GM23338 (cell line): ENCODE measurements at regions not wholly inside any gene's neighbourhood (a gene's known extent, or its start where the extent isn't known, plus 50 kb on each side); places are given as distances from the start of the nearest gene placed in this dataset.

Experiments used
- ATAC-seq: fragments of 200-7000 bp; cut with Tn5 transposase; 3 replicates; pipeline ENCODE4 v1.9.1; 2020
- DNase-seq: peaks from one replicate; pipeline ENCODE4 v3.0.0-alpha.2; 2015; ENCODE audit warnings: low spot score
- H2AFZ ChIP-seq: fragments of 200-600 bp; sonication (generic); 2 replicates; pipeline ENCODE4 v1.8.0; 2016; ENCODE audit warnings: antibody characterized with exemption, mild to moderate bottlenecking, moderate library complexity
- H3F3A ChIP-seq: fragments of 200-600 bp; sonication (generic); replicated peaks from 2 replicates; pipeline ENCODE4 v1.8.0; 2017; ENCODE audit warnings: antibody characterized with exemption, mixed run types, low read depth
- H3K27ac ChIP-seq: fragments of 200-600 bp; sonication (generic); 2 replicates; pipeline ENCODE4 v1.6.1; 2016; ENCODE audit warnings: low read depth
- H3K27me3 ChIP-seq: fragments of 200-600 bp; sonication (generic); 2 replicates; pipeline ENCODE4 v1.8.0; 2016; ENCODE audit warnings: mild to moderate bottlenecking, mixed run types, moderate library complexity; ENCODE audit not compliant: insufficient read depth
- H3K36me3 ChIP-seq: fragments of 200-600 bp; sonication (generic); 2 replicates; pipeline ENCODE4 v1.8.0; 2016; ENCODE audit warnings: mild to moderate bottlenecking; ENCODE audit not compliant: insufficient read depth
- H3K4me1 ChIP-seq: fragments of 200-600 bp; sonication (generic); 2 replicates; pipeline ENCODE4 v1.8.0; 2016; ENCODE audit warnings: mild to moderate bottlenecking, moderate library complexity; ENCODE audit not compliant: insufficient read depth
- H3K4me2 ChIP-seq: fragments of 200-600 bp; sonication (generic); 2 replicates; pipeline ENCODE4 v1.7.1; 2017; ENCODE audit warnings: mixed run types
- H3K4me3 ChIP-seq: fragments of 200-600 bp; sonication (generic); 2 replicates; pipeline ENCODE4 v1.6.1; 2016; ENCODE audit warnings: mixed run types
- H3K79me2 ChIP-seq: fragments of 200-600 bp; sonication (generic); replicated peaks from 2 replicates; pipeline ENCODE4 v1.8.0; 2017; ENCODE audit warnings: mild to moderate bottlenecking; ENCODE audit not compliant: insufficient read depth
- H3K9me2 ChIP-seq: fragments of 200-600 bp; sonication (generic); 2 replicates; pipeline ENCODE4 v1.8.0; 2017; ENCODE audit not compliant: insufficient read depth
- H4K20me1 ChIP-seq: fragments of 200-600 bp; sonication (generic); replicated peaks from 2 replicates; pipeline ENCODE4 v1.8.0; 2017; ENCODE audit warnings: mild to moderate bottlenecking; ENCODE audit not compliant: insufficient read depth
- H3K27ac Mint-ChIP-seq: 2 replicates; pipeline ENCODE4 v1.8.0; 2020; ENCODE audit warnings: inconsistent platforms, mild to moderate bottlenecking, moderate library complexity, mixed read lengths
- H3K27me3 Mint-ChIP-seq: 3 replicates; pipeline ENCODE4 v1.8.0; 2022; ENCODE audit warnings: low read depth, mild to moderate bottlenecking, moderate library complexity, mixed read lengths, inconsistent platforms; ENCODE audit not compliant: insufficient read depth, poor library complexity
- H3K36me3 Mint-ChIP-seq: 3 replicates; pipeline ENCODE4 v1.8.0; 2021; ENCODE audit warnings: low read depth, mild to moderate bottlenecking, inconsistent platforms, moderate library complexity, mixed read lengths
- H3K4me1 Mint-ChIP-seq: 3 replicates; pipeline ENCODE4 v1.8.0; 2020; ENCODE audit warnings: mild to moderate bottlenecking, inconsistent platforms, mixed read lengths
- H3K4me3 Mint-ChIP-seq: 3 replicates; pipeline ENCODE4 v1.8.0; 2021; ENCODE audit warnings: moderate library complexity, mild to moderate bottlenecking, inconsistent platforms, mixed read lengths
- H3K9me3 Mint-ChIP-seq: 3 replicates; pipeline ENCODE4 v1.8.0; 2020; ENCODE audit warnings: moderate library complexity, mild to moderate bottlenecking, inconsistent platforms, mixed read lengths
- CREB1 ChIP-seq: fragments of 250-450 bp; sonication (Bioruptor Pico); IDR thresholded peaks from 2 replicates; pipeline ENCODE4 v1.5.0; 2020; ENCODE audit warnings: low read depth, mild to moderate bottlenecking, moderate library complexity
- EZH2 ChIP-seq: fragments of 200-600 bp; sonication (generic); IDR thresholded peaks from one replicate; pipeline ENCODE4 v1.8.0; 2017; ENCODE audit warnings: antibody characterized with exemption, mild to moderate bottlenecking, low read depth; ENCODE audit not compliant: unreplicated experiment
- EZH2phosphoT487 ChIP-seq: fragments of 200-600 bp; sonication (generic); IDR thresholded peaks from one replicate; pipeline ENCODE4 v1.8.1; 2018; ENCODE audit warnings: antibody characterized with exemption; ENCODE audit not compliant: unreplicated experiment
- JUNB ChIP-seq: IDR thresholded peaks from one replicate; pipeline ENCODE4 v1.6.1; 2016; ENCODE audit warnings: antibody characterized with exemption; ENCODE audit not compliant: unreplicated experiment
- NANOG ChIP-seq: IDR thresholded peaks from 2 replicates; pipeline ENCODE4 v1.6.1; 2016; ENCODE audit warnings: antibody characterized with exemption, borderline replicate concordance
- POLR2AphosphoS5 ChIP-seq: IDR thresholded peaks from 2 replicates; pipeline ENCODE4 v1.6.1; 2016; ENCODE audit warnings: antibody characterized with exemption, low read depth
- STAT1 ChIP-seq: IDR thresholded peaks from one replicate; pipeline ENCODE4 v1.6.1; 2016; ENCODE audit warnings: antibody characterized with exemption; ENCODE audit not compliant: unreplicated experiment
- ZNF114 ChIP-seq: fragments of 250-450 bp; sonication (Bioruptor Pico); IDR thresholded peaks from 2 replicates; pipeline ENCODE4 v1.5.0; 2020; ENCODE audit warnings: mild to moderate bottlenecking, moderate library complexity
- ZNF331 ChIP-seq: fragments of 250-450 bp; sonication (Bioruptor Pico); IDR thresholded peaks from 2 replicates; pipeline ENCODE4 v1.5.0; 2020; ENCODE audit warnings: low read depth, mild to moderate bottlenecking, moderate library complexity
- ZNF462 ChIP-seq: fragments of 250-450 bp; sonication (Bioruptor Pico); IDR thresholded peaks from 2 replicates; pipeline ENCODE4 v1.5.0; 2020; ENCODE audit warnings: mild to moderate bottlenecking, moderate library complexity
- TF ChIP-seq, protein P1 (sequence below): IDR thresholded peaks from one replicate; pipeline ENCODE4 v1.6.1; 2018; ENCODE audit warnings: antibody characterized with exemption; ENCODE audit not compliant: unreplicated experiment
- TF ChIP-seq, protein P2 (sequence below), 2 experiments: fragments of 200-600 bp in 1 of 2; sonication (generic) in 1 of 2; conservative IDR thresholded peaks; 2 replicates each; pipeline versions ENCODE4 v1.5.1 to v1.6.1; 2016 to 2017; ENCODE audit warnings: antibody characterized with exemption in 2 of 2, low read depth in 2 of 2, mild to moderate bottlenecking in 2 of 2, moderate library complexity in 1 of 2
- TF ChIP-seq, protein P3 (sequence below): IDR thresholded peaks from 2 replicates; pipeline ENCODE4 v1.6.1; 2016; ENCODE audit warnings: antibody characterized with exemption

GRCh38 chrX:148412006-148412405 is 88.4 kb upstream of the AFF2 start:
- no peaks in the 10 kb centered on the region for H3K79me2 ChIP-seq
- no peak overlapping the region for H3K27ac ChIP-seq
- Mint-ChIP-seq H3K4me3 (no peak overlapping the region), H3K4me1 (peaks cover 10% of the 10 kb centered on the region), H3K36me3 (no peaks in the 10 kb centered on the region), H3K27ac (no peak overlapping the region), H3K27me3 (peaks cover 2% of the 10 kb centered on the region), H3K9me3 (no peaks in the 10 kb centered on the region)
- no peak for ATAC-seq
- H3K36me3 ChIP-seq = no peaks in the 10 kb centered on the region
- no peaks in the 10 kb centered on the region for H3K27me3 ChIP-seq
- no peak overlapping the region for H3K4me2 ChIP-seq
- no peak overlapping the region for H3K4me3 ChIP-seq
- no peaks in the 10 kb centered on the region for H4K20me1 ChIP-seq
- DNase-seq = no peak
- H2AFZ ChIP-seq = no peak overlapping the region
- TF ChIP-seq JUNB (no peak), ZNF331 (CRISPR knock-in tag) (no peak), POLR2AphosphoS5 (no peak), EZH2 (no peak), STAT1 (no peak), ZNF114 (no peak), ZNF462 (no peak), NANOG (no peak), CREB1 (CRISPR knock-in tag) (no peak), EZH2phosphoT487 (no peak)
- TF ChIP-seq, protein P1, sequence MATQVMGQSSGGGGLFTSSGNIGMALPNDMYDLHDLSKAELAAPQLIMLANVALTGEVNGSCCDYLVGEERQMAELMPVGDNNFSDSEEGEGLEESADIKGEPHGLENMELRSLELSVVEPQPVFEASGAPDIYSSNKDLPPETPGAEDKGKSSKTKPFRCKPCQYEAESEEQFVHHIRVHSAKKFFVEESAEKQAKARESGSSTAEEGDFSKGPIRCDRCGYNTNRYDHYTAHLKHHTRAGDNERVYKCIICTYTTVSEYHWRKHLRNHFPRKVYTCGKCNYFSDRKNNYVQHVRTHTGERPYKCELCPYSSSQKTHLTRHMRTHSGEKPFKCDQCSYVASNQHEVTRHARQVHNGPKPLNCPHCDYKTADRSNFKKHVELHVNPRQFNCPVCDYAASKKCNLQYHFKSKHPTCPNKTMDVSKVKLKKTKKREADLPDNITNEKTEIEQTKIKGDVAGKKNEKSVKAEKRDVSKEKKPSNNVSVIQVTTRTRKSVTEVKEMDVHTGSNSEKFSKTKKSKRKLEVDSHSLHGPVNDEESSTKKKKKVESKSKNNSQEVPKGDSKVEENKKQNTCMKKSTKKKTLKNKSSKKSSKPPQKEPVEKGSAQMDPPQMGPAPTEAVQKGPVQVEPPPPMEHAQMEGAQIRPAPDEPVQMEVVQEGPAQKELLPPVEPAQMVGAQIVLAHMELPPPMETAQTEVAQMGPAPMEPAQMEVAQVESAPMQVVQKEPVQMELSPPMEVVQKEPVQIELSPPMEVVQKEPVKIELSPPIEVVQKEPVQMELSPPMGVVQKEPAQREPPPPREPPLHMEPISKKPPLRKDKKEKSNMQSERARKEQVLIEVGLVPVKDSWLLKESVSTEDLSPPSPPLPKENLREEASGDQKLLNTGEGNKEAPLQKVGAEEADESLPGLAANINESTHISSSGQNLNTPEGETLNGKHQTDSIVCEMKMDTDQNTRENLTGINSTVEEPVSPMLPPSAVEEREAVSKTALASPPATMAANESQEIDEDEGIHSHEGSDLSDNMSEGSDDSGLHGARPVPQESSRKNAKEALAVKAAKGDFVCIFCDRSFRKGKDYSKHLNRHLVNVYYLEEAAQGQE = no peak
- TF ChIP-seq, protein P2, sequence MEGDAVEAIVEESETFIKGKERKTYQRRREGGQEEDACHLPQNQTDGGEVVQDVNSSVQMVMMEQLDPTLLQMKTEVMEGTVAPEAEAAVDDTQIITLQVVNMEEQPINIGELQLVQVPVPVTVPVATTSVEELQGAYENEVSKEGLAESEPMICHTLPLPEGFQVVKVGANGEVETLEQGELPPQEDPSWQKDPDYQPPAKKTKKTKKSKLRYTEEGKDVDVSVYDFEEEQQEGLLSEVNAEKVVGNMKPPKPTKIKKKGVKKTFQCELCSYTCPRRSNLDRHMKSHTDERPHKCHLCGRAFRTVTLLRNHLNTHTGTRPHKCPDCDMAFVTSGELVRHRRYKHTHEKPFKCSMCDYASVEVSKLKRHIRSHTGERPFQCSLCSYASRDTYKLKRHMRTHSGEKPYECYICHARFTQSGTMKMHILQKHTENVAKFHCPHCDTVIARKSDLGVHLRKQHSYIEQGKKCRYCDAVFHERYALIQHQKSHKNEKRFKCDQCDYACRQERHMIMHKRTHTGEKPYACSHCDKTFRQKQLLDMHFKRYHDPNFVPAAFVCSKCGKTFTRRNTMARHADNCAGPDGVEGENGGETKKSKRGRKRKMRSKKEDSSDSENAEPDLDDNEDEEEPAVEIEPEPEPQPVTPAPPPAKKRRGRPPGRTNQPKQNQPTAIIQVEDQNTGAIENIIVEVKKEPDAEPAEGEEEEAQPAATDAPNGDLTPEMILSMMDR (conservative IDR thresholded peaks at IDR 0.05; ENCODE audit: low read depth in 2 of 2) = no peak
- TF ChIP-seq, protein P3, sequence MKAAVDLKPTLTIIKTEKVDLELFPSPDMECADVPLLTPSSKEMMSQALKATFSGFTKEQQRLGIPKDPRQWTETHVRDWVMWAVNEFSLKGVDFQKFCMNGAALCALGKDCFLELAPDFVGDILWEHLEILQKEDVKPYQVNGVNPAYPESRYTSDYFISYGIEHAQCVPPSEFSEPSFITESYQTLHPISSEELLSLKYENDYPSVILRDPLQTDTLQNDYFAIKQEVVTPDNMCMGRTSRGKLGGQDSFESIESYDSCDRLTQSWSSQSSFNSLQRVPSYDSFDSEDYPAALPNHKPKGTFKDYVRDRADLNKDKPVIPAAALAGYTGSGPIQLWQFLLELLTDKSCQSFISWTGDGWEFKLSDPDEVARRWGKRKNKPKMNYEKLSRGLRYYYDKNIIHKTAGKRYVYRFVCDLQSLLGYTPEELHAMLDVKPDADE = no peak
- no peaks in the 10 kb centered on the region for H3F3A ChIP-seq
- no peaks in the 10 kb centered on the region for H3K9me2 ChIP-seq
- H3K4me1 ChIP-seq = peaks cover 13% of the 10 kb centered on the region; the same call in 1 of the 2 replicates
